ENCODE measurements at regions not wholly inside any gene's neighbourhood (a gene's known extent, or its start where the extent isn't known, plus 50 kb on each side); places are given as distances from the start of the nearest gene placed in this dataset.

DNA sequence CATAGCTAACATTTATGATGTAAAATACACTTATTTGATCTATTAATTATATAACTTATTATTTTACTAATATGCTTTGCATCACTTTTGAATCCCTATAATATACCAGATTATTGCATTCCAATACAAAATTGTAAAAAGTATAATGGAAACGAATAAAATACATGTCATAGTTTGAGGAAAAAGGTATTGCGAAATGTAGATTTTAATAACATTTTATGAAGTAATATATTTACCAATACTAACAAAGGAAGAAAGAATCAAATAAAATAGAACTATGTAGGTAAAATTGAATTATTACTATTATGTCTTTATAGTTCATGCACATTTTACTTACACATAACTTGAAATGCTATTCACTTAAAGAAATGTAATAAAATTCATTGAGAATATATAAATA is 1300.2 kb downstream of the ADGRL3 start:
- TF ChIP-seq POLR2AphosphoS5 (IDR thresholded peaks at IDR 0.05; ENCODE audit: borderline replicate concordance, low read depth, low read length): no peak
- TF ChIP-seq EZH2 (IDR thresholded peaks at IDR 0.05): no peak
- no peak for TF ChIP-seq FOXP2 (optimal IDR thresholded peaks at IDR 0.05; ENCODE audit: control extremely low read depth, extremely low read length, insufficient read depth)

Data from SK-N-MC (cell line).